Smooth muscle cell of the brain vasculature (primary cell): ENCODE measurements at regions not wholly inside any gene's neighbourhood (a gene's known extent, or its start where the extent isn't known, plus 50 kb on each side); places are given as distances from the start of the nearest gene placed in this dataset.
"Not testable (repeated sequence)": the region's sequence is repeated elsewhere in the genome, so short reads cannot be mapped to it uniquely, and the experiment has no call there.

Experiments used
- DNase-seq: peaks from one replicate; pipeline ENCODE4 v3.0.0-alpha.2; 2012; ENCODE audit warnings: low read depth, low spot score

GRCh38 chr21:25531538-25532250 lies 75.6 kb downstream of the MRPL39 start:
- not testable (repeated sequence) for DNase-seq

DNA sequence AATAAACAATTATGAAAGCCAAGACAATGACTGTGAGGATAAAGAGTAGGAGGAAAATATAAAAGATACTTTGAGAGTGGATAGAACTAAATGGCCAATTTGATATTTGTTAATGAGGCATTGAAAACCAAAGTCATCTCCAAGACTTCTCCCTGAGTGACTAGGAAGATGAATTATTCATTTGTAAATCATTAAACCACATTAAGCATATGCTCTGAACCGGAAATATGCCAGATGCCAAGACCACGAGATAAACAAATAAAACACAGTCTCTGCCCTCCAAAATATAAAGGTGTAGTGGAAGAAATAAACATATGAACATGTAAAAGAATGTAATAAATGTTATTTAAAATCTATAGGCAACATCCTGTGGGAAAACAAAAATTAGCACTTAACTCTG lies 78.8 kb downstream of the MRPL39 start:
- no peak for DNase-seq

GRCh38 chr21:25518491-25518911 lies 88.8 kb downstream of the MRPL39 start:
- no peak for DNase-seq

GRCh38 chr21:25515484-25516405 lies 91.5 kb downstream of the MRPL39 start:
- DNase-seq = no peak

DNA sequence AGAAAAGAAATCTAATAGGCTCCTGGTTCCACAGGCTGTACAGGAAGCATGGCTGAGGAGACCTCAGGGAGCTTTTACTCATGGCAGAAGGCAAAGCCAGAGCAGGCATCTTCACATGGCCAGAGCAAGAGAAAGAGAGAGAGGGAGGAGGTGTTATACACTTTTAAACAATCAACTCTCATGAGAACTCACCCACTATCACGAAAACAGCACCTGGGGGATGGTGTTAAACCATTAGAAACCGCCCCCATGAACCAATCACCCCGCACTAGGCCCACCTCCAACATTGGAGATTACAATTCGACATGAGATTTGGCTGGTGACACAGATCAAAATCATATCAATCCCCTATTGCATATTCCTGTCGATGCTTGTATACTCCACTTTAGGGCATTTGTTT lies 93.5 kb downstream of the MRPL39 start:
- no peak for DNase-seq

DNA sequence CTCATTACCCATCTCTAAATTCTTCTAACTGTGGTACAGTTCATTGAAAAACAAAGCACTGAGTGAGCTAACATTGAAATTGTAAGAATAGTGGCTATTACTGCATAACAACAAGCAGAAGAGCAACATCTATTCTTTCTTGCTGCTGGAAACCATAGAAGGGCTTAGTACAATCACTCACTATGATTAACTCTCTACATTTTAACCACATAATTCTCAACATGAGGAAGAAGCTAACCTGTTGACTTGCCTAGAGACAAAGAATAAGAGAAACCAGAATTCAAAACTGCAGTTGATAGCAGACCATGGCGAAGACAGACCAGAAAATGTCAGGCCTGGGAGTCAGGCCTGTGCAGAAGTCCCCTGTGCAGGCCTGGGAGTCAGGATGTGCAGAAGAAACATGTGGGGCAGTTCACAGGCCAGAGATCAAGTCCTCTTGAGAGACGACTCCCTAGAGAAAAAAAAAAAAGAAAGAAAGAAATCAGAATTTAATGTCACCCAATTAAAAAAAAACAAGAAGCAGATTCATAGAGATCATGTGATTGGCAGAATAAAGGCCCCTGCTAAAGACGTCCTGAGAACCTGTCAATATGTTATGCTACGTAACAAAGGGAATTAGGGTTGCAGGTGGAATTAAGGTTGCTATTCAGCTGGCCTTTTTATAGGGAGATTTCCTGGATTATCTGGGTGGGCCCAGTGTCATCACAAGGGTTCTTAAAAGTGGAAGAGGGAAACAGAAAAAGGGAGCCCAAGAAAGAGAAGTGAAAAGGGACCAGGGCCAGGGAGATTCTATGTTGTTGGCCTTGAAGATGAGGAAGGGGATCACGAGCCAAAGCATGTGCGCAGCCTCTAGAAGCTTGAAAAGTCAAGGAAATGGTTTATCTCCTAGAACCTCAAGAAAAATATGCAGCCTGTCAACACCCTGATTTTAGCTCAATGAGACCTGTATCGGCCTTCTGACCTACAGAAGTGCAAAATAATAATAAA lies 94.9 kb downstream of the MRPL39 start:
- no peak for DNase-seq

DNA sequence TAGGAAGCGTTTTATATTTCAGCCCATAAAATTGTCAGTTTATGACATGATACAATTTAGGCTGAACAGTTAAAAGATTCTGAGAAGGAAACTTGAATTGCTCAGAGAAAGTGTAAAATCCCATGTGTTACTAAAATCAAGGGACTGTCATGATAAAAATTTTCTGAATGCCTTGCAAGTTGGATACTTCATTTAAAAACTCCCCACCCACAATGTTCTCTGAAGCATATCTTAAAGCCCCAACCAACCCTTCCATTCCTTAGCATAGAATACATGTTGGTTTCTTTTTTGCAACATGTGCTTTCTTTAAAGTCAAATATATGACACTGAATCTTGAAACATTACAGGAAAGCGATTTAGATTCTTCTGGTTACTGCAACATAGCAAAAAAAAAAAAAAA lies 97.4 kb downstream of the MRPL39 start:
- DNase-seq = no peak

DNA sequence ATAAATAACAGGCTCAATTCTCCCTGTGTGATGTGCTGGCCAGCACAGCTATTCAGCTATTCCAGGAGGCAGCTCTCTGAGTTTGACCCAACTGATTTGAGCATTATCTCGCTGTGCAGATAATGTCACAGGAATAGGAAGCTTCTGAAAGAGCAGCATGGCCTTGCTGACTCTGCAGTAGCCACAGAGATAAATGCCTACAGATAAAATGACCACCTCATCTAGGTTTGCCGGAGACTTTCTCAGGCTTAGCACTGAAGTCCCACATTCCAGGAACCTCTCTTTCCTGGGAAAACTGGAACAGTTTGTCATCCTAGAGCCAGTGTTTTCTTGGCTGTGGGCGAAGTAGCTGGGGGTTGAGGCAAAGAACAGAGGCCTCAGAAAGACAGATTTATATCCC lies 98.9 kb downstream of the MRPL39 start:
- DNase-seq = no peak

DNA sequence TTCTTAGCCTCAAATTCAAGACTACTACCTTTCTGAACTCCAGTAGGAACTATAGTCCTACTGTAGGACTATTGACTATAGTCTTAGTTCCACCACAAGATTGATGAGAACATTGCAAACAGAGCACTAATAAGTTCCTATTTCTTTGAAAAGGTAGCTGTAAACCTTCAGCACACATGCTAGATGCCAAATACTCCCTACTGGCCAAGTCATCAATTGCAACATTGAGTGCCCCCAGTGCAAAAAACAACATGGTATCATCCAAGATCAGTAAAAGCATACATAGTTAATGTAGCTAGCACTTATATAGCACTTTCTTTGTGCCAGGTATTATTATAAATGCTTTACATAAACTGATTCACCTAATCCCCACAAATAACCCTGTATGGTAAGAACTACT lies 99.8 kb downstream of the MRPL39 start:
- DNase-seq = no peak

DNA sequence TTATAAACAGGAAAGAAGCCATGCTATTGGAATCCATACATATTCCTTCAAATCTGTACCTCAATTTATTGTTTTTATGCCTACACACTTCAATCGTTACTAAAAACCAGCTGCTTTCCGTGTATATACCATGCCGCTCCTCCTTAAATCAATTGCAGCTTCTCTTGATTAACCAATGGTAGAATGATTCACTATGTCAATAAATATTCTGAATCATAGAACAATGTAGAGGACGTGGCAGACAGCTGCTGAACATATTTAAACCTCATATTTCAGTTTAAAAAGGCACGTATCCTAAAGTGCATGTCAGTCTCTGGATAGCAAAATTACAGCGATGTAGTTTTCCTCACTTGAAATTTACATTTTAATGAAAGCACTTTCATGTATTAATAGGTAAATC lies 100.4 kb downstream of the MRPL39 start:
- DNase-seq = peak; percentile 31

GRCh38 chr21:25506261-25506660 lies 101.0 kb downstream of the MRPL39 start:
- no peak for DNase-seq

GRCh38 chr21:25503981-25504380 lies 103.3 kb downstream of the MRPL39 start:
- DNase-seq = no peak

- no peak for DNase-seq
Measured at GRCh38 chr21:25501996-25502665, 105.2 kb downstream of the MRPL39 start.

- no peak for DNase-seq
Measured at GRCh38 chr21:25501462-25501861, 105.8 kb downstream of the MRPL39 start.

GRCh38 chr21:25500598-25500997 lies 106.7 kb downstream of the MRPL39 start:
- no peak for DNase-seq

DNA sequence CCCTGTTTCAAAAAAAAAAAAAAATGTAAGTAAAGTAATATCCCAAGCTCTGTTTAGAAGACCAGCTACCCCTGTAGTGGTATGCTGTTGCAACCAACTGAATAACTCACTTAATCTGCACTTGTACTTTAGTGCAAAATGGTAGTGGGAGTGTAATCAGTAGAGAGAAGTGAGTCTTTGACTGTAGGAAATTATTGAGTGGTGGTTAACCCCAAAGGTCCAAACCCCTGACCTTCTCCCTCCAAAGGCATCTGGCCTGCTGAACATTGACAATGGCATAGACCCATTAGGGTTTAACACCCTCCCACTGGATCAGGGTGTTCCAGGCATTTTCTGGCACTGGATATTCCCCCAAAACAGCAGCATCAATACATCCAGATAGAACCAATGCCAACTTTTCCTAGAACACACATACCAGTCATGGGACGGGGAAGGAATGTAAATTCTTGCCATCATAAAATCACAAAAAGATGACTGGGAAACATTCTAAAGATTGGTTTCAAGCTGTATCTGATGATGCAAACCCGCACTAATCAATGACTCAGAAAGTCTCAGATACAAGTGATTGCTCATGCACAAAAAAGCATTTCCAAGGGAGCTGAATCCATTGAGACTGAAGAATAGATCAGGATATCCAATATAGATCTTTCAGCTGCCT lies 110.3 kb downstream of the MRPL39 start:
- DNase-seq = no peak

GRCh38 chr21:25494804-25495203 lies 112.5 kb downstream of the MRPL39 start:
- no peak for DNase-seq

DNA sequence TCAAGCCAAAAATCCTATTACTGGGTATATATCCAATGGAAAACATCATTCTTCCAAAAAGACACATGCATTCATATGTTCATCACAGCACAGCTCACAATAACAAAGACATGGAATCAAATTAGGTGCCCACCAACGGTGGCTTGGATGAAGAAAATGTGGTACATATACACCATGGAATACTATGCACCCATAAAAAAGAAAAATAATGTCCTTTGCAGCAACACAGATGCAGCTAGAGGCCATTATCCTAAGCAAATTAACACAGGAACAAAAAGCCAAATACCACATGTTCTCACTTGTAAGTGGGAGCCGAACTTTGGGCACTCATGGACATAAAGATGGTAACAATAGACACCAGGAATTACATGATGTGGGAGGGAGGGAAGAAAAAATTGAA lies 113.6 kb downstream of the MRPL39 start:
- no peak for DNase-seq

DNA sequence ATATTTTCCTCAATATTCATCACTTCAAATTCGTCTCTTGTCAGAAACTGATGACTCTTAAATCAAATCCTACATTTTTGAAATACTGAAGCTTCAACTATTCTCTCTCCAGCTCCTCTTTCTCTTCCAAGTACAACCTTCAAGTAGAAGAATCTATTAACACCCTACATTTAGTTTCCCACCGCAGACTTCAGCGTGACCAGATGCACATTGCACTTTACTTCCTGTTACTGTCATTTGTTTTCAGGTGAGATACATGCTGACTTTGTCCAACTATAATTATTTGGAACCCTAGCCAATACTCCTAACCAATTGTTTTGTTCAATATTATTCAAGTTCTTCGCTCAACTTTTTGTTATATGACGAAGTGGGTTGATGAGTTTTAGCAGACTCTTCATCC lies 116.0 kb downstream of the MRPL39 start:
- DNase-seq = no peak

DNA sequence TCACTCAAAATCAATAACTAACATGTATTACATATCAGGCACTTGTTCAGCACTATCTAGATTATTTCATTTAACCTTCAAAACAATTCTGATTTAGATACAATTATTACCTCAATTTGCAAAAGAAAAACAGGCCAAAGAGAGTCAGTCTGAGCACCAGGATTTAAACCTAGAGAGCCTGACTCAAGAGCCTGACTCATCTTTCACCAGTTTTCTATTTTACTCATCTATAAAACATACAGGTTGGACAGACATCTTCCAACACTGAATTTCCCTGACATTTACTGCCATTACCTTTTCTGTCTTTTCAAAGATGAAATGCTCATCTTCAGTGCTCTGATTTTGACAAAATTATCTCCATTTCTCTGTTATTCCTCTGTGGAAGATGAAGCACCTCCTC lies 116.5 kb downstream of the MRPL39 start:
- DNase-seq = no peak

GRCh38 chr21:25489673-25490072 lies 117.6 kb downstream of the MRPL39 start:
- no peak for DNase-seq
